ENCODE measurements at regions not wholly inside any gene's neighbourhood (a gene's known extent, or its start where the extent isn't known, plus 50 kb on each side); places are given as distances from the start of the nearest gene placed in this dataset.

- in situ Hi-C loops (cut with HindIII; ENCODE audit: low sequenced_read_pairs), result no loop called here
- TF ChIP-seq CTCF (IDR thresholded peaks at IDR 0.05; ENCODE audit: low read depth, low read length, missing control alignments), result no peak
- H3K4me3 ChIP-seq (ENCODE audit: low read depth, low read length), result no peak overlapping the region
- DNase-seq (ENCODE audit: low read depth), result no peak
Measured at GRCh38 chr12:75713434-75713833, 202.0 kb upstream of the KRR1 start.

- in situ Hi-C loops (cut with HindIII; ENCODE audit: low sequenced_read_pairs), result no loop called here
- no peak overlapping the region for H3K4me3 ChIP-seq (ENCODE audit: low read depth, low read length)
- no peak for DNase-seq (ENCODE audit: low read depth)
- TF ChIP-seq CTCF (IDR thresholded peaks at IDR 0.05; ENCODE audit: low read depth, low read length, missing control alignments), result no peak
Measured at GRCh38 chr12:75712223-75712622, 200.8 kb upstream of the KRR1 start.

- in situ Hi-C loops (cut with HindIII; ENCODE audit: low sequenced_read_pairs), result no loop called here
- H3K4me3 ChIP-seq (ENCODE audit: low read depth, low read length), result no peak overlapping the region
- DNase-seq (ENCODE audit: low read depth), result no peak
- no peak for TF ChIP-seq CTCF (IDR thresholded peaks at IDR 0.05; ENCODE audit: low read depth, low read length, missing control alignments)
Measured at GRCh38 chr12:75711271-75711670, 199.9 kb upstream of the KRR1 start.

GRCh38 chr12:75710361-75711069 is 199.1 kb upstream of the KRR1 start:
- no peak for TF ChIP-seq CTCF (IDR thresholded peaks at IDR 0.05; ENCODE audit: low read depth, low read length, missing control alignments)
- no peak for DNase-seq (ENCODE audit: low read depth)
- in situ Hi-C loops (cut with HindIII; ENCODE audit: low sequenced_read_pairs), result no loop called here
- H3K4me3 ChIP-seq (ENCODE audit: low read depth, low read length), result no peak overlapping the region

- H3K4me3 ChIP-seq (ENCODE audit: low read depth, low read length), result no peak overlapping the region
- in situ Hi-C loops (cut with HindIII; ENCODE audit: low sequenced_read_pairs), result no loop called here
- TF ChIP-seq CTCF (IDR thresholded peaks at IDR 0.05; ENCODE audit: low read depth, low read length, missing control alignments), result no peak
- DNase-seq (ENCODE audit: low read depth), result no peak
Measured at GRCh38 chr12:75709503-75709902, 198.1 kb upstream of the KRR1 start.

GRCh38 chr12:75708802-75709201 is 197.4 kb upstream of the KRR1 start:
- in situ Hi-C loops (cut with HindIII; ENCODE audit: low sequenced_read_pairs), result no loop called here
- DNase-seq (ENCODE audit: low read depth), result no peak
- no peak for TF ChIP-seq CTCF (IDR thresholded peaks at IDR 0.05; ENCODE audit: low read depth, low read length, missing control alignments)
- H3K4me3 ChIP-seq (ENCODE audit: low read depth, low read length), result no peak overlapping the region

Measured in astrocyte of the cerebellum (primary cell).